ENCODE measurements at regions not wholly inside any gene's neighbourhood (a gene's known extent, or its start where the extent isn't known, plus 50 kb on each side); places are given as distances from the start of the nearest gene placed in this dataset.
A peak's percentile ranks its signal among the peaks of the same experiment; 100 is the strongest.

- DNase-seq, result no peak
Measured at GRCh38 chr5:104751969-104752368, 1189.4 kb upstream of the NUDT12 start.

GRCh38 chr5:104739905-104740304 is 1177.3 kb upstream of the NUDT12 start:
- no peak for DNase-seq

GRCh38 chr5:104739503-104739902 is 1176.9 kb upstream of the NUDT12 start:
- DNase-seq, result no peak

GRCh38 chr5:104736073-104736472 is 1173.5 kb upstream of the NUDT12 start:
- no peak for DNase-seq

- no peak for DNase-seq
Measured at GRCh38 chr5:104734046-104734445, 1171.5 kb upstream of the NUDT12 start.

GRCh38 chr5:104733063-104733669 is 1170.6 kb upstream of the NUDT12 start:
- DNase-seq, result no peak

GRCh38 chr5:104731331-104731730 is 1168.7 kb upstream of the NUDT12 start:
- no peak for DNase-seq

GRCh38 chr5:104708027-104708426 is 1145.4 kb upstream of the NUDT12 start:
- DNase-seq, result no peak

- DNase-seq, result no peak
Measured at GRCh38 chr5:104706600-104706999, 1144.0 kb upstream of the NUDT12 start.

GRCh38 chr5:104702212-104702611 is 1139.6 kb upstream of the NUDT12 start:
- DNase-seq, result no peak

- DNase-seq, result no peak
Measured at GRCh38 chr5:104699438-104699837, 1136.8 kb upstream of the NUDT12 start.

GRCh38 chr5:104661256-104661655 is 1098.7 kb upstream of the NUDT12 start:
- DNase-seq, result no peak

- no peak for DNase-seq
Measured at GRCh38 chr5:104659497-104659896, 1096.9 kb upstream of the NUDT12 start.

- no peak for DNase-seq
Measured at GRCh38 chr5:104652271-104652861, 1089.8 kb upstream of the NUDT12 start.

GRCh38 chr5:104650313-104651055 is 1087.9 kb upstream of the NUDT12 start:
- no peak for DNase-seq

GRCh38 chr5:104646416-104646815 is 1083.8 kb upstream of the NUDT12 start:
- no peak for DNase-seq

- no peak for DNase-seq
Measured at GRCh38 chr5:104643320-104643719, 1080.7 kb upstream of the NUDT12 start.

- DNase-seq, result peak; percentile 53
Measured at GRCh38 chr5:104635227-104635626, 1072.6 kb upstream of the NUDT12 start.

- peak; percentile 31 for DNase-seq
Measured at GRCh38 chr5:104628911-104629310, 1066.3 kb upstream of the NUDT12 start.

- no peak for DNase-seq
Measured at GRCh38 chr5:104626122-104626521, 1063.5 kb upstream of the NUDT12 start.

- DNase-seq, result no peak
Measured at GRCh38 chr5:104612005-104612404, 1049.4 kb upstream of the NUDT12 start.

- DNase-seq, result no peak
Measured at GRCh38 chr5:104611135-104611767, 1048.7 kb upstream of the NUDT12 start.

- no peak for DNase-seq
Measured at GRCh38 chr5:104606258-104606829, 1043.8 kb upstream of the NUDT12 start.

- DNase-seq, result no peak
Measured at GRCh38 chr5:104599726-104600125, 1037.1 kb upstream of the NUDT12 start.

All from DMS53 (cell line).